SK-N-MC (cell line): ENCODE measurements at regions not wholly inside any gene's neighbourhood (a gene's known extent, or its start where the extent isn't known, plus 50 kb on each side); places are given as distances from the start of the nearest gene placed in this dataset.
"Not testable (repeated sequence)": the region's sequence is repeated elsewhere in the genome, so short reads cannot be mapped to it uniquely, and the experiment has no call there.

Experiments
- DNase-seq: peaks from one replicate; pipeline ENCODE4 v3.0.0-alpha.2; 2011; ENCODE audit warnings: low read depth, low spot score
- H3K27ac ChIP-seq: fragments of 200-600 bp; sonication (generic); 2 replicates; pipeline ENCODE4 v1.5.1; 2016; ENCODE audit warnings: mixed run types
- H3K36me3 ChIP-seq: fragments of 200-600 bp; sonication (generic); 2 replicates; pipeline ENCODE4 v1.6.1; 2017; ENCODE audit warnings: antibody characterized with exemption, low read length, mixed read lengths; ENCODE audit not compliant: insufficient read depth
- H3K4me3 ChIP-seq: fragments of 200-600 bp; sonication (generic); 2 replicates; pipeline ENCODE4 v1.5.1; 2016
- H3K9ac ChIP-seq: fragments of 200-600 bp; sonication (generic); 2 replicates; pipeline ENCODE4 v1.8.0; 2017; ENCODE audit warnings: mixed run types, mixed read lengths; ENCODE audit not compliant: insufficient read length
- H3K9me3 ChIP-seq: fragments of 200-600 bp; sonication (generic); 2 replicates; pipeline ENCODE4 v1.6.1; 2017; ENCODE audit warnings: low read depth, mild to moderate bottlenecking, antibody characterized with exemption, low read length, moderate library complexity, mixed read lengths
- EZH2 ChIP-seq: fragments of 200-600 bp; sonication (generic); IDR thresholded peaks from one replicate; pipeline ENCODE4 v1.6.1; 2017; ENCODE audit warnings: antibody characterized with exemption
- FOXP2 ChIP-seq: optimal IDR thresholded peaks from 2 replicates; pipeline ENCODE3; 2011; ENCODE audit warnings: mild to moderate bottlenecking, moderate library complexity; ENCODE audit not compliant: insufficient read depth; ENCODE audit errors: extremely low read length, control extremely low read depth
- POLR2AphosphoS5 ChIP-seq: IDR thresholded peaks from 2 replicates; pipeline ENCODE4 v1.6.1; 2012; ENCODE audit warnings: mild to moderate bottlenecking, low read depth, low read length, borderline replicate concordance

DNA sequence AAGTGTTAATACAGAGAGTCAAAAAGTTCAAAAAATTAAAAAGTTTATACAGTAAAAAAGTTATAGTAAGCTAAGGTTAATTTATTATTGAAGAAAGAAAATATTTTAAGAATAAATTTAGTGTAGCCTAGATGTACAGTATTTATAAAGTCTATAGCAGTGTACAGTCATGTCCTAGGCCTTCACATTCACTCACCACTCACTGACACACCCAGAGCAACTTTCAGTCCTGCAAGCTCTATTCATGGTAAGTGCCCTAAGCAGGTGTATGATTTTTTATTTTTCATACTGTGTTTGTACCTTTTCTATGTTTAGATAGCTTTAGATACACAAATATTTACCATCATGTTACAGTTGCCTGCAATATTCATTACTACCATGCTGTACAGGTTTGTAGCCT is 108.9 kb downstream of the FHIP1A start:
- Histone ChIP-seq H3K4me3 (no peak overlapping the region), H3K27ac (no peak overlapping the region), H3K36me3 (no peaks in the 10 kb centered on the region), H3K9ac (no peak overlapping the region), H3K9me3 (no peaks in the 10 kb centered on the region)
- no peak for DNase-seq
- TF ChIP-seq EZH2: no peak
- no peak for TF ChIP-seq FOXP2
- no peak for TF ChIP-seq POLR2AphosphoS5

DNA sequence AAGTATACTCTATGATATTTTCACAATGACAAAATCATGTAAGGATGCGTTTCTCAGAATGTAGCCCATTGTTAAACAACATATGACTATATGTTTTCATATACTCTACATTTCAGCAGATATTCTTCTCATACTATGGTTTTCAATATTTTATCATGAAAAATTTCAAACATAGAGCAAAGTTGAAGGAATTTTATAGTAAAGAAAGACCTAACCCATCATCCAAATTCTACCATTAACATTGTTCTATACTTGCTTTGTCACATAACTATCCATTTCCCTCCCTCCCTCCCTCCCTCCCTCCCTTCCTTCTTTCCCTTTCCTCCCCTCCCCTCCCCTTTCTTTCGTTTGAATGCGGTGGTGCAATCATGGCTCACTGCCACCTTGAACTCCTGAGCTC is 109.4 kb downstream of the FHIP1A start:
- H3K9ac ChIP-seq: no peak overlapping the region
- TF ChIP-seq EZH2 (no peak), POLR2AphosphoS5 (no peak), FOXP2 (no peak)
- no peaks in the 10 kb centered on the region for H3K9me3 ChIP-seq
- no peak for DNase-seq
- no peaks in the 10 kb centered on the region for H3K36me3 ChIP-seq
- H3K4me3 ChIP-seq: no peak overlapping the region
- no peak overlapping the region for H3K27ac ChIP-seq

DNA sequence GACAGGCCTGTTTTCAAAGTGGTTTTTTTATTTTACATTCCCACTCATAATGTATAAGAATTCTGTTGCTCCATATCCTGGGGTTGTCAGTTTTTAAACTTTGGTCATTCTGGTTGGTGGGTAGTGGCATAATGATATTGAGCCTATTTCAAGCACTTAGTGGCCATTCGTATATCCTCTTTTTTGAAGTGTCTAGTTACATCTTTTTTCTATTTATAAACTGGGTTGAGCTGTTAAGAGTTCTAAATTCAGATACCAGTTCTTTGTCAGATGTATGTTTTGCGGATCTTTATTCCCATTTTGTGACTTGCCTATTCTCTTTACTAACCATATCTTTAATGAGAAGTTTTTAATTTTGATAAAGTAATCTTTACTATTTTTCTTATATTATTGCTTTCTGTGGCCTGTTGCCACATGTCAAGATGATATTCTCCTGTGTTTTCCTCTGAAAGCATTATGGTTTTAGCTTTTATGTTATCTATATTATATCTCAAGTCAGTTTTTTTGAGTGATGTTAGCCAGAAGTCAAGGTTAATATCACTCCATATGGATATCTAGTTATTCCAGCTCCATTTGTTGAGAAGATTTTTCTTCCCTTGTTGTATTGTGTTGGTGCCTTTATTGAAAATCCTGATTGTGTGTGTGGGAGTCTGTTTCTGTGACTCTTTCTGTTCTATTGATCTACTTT is 110.9 kb downstream of the FHIP1A start:
- no peak for TF ChIP-seq POLR2AphosphoS5
- no peak for TF ChIP-seq FOXP2
- no peak for TF ChIP-seq EZH2
- no peaks in the 10 kb centered on the region for H3K36me3 ChIP-seq

DNA sequence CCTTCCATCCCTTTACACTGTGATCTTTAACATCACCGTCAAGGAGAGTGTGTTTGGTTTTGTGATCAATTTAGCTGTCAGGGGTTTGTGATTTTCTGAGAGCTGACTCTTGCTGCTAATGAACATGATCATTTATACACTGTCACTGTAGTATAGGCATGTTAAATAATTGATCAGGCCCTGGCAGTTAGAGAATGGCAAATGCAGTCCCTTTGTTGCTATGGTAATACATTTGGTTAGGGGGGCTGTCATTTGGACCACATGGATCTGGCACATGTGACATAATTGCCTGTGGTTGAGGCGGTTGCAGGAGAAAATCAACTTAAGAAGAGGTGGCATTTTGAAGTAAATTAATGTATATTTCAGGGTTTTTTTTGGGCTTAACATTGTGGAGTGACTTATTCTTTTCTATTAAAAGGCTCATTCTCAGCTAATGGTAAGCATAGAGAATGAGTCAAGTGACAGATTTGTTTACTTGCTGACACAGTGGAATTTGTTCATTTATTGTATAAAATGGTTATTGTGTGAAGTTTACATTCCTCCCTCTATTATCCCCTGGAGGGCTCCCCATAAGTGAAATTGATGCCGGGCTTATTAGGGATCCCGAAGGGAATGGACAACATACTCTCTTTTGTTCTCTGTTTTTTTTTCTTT is 114.0 kb downstream of the FHIP1A start:
- TF ChIP-seq POLR2AphosphoS5: no peak
- Histone ChIP-seq H3K9me3 (no peaks in the 10 kb centered on the region), H3K4me3 (no peak overlapping the region), H3K9ac (no peak overlapping the region), H3K27ac (no peak overlapping the region), H3K36me3 (no peaks in the 10 kb centered on the region)
- no peak for DNase-seq

More for the DNA sequence above, 110.9 kb downstream of the FHIP1A start:
- no peak overlapping the region for H3K27ac ChIP-seq
- H3K9ac ChIP-seq: no peak overlapping the region
- H3K4me3 ChIP-seq: no peak overlapping the region
- no peaks in the 10 kb centered on the region for H3K9me3 ChIP-seq
- no peak for DNase-seq

DNA sequence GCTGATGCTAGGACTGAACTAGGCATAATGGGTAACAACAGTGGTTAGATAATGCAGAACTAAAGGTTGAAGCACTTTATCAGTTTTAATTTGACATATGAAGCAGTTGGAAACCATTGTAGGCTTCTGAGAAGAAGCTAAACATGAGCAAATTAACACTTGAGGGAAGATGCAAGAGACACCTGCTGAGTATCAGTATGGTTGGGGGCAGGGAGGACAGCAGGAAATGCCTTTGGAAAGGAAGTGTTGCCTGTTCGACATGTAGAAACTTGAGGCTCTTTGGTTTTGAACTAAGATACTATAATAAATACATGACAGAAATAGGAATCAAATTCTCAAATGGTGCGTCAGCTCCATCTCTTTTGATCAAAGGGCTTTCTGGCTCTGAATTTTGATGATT is 115.6 kb downstream of the FHIP1A start:
- Histone ChIP-seq H3K9ac (no peak overlapping the region), H3K27ac (peak overlapping the region; percentile 1; the same call in 1 of the 2 replicates), H3K9me3 (no peaks in the 10 kb centered on the region), H3K4me3 (no peak overlapping the region), H3K36me3 (no peaks in the 10 kb centered on the region)
- no peak for DNase-seq
- TF ChIP-seq POLR2AphosphoS5 (no peak), EZH2 (no peak), FOXP2 (no peak)

DNA sequence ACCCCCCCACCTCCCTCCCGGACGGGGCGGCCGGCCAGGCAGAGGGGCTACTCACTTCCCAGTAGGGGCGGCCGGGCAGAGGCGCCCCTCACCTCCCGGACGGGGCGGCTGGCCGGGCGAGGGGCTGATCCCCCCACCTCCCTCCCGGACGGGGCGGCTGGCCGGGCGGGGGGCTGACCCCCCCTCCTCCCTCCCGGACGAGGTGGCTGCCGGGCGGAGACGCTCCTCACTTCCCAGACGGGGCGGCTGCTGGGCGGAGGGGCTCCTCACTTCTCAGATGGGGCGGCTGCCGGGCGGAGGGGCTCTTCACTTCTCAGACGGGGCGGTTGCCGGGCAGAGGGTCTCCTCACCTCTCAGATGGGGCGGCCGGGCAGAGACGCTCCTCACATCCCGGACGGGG is 117.5 kb downstream of the FHIP1A start:
- H3K27ac ChIP-seq, H3K4me3 ChIP-seq, DNase-seq, H3K9me3 ChIP-seq, H3K9ac ChIP-seq, H3K36me3 ChIP-seq: not testable (repeated sequence)

DNA sequence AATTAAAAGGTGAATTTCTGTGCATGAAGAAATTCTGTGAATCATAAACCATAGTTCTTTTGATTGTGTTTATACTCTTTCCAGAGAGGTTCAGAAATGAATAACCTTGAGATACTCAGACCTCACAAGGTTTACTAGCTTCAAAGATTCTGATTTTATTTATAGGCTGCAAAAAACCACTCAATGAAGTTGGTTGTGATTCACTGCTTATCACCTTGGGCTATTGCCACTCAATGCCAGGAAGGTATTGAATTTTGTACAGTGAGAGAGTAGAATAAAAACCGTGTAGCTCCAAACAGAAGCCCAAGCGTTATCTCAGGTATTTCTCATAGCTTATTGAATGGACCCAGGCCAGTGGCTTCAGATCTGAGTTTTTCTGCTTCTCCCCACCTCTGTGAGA is 118.7 kb downstream of the FHIP1A start:
- no peaks in the 10 kb centered on the region for H3K36me3 ChIP-seq
- no peak overlapping the region for H3K9ac ChIP-seq
- H3K9me3 ChIP-seq: no peaks in the 10 kb centered on the region
- H3K27ac ChIP-seq: no peak overlapping the region
- no peak overlapping the region for H3K4me3 ChIP-seq
- DNase-seq: no peak
- TF ChIP-seq EZH2 (no peak), FOXP2 (no peak), POLR2AphosphoS5 (no peak)

DNA sequence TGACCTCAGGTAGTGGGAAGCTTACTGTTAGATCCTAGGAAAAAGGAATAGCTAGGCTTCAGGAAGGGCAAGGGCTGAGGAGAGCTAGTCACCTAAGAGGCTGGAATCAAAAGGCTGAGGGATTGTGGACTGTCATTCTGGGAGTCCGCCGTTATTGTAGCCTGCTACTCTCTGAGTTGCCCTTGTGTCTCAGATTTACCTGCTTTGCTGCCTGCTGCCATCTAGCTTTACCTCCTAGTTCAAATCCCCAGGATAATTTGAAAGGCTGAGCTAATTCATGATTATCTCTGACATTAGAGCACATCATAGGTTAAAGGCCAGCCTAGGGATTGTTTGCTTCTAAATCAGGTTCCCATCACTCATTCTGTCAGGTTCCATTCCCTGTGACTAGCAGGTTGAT is 120.2 kb downstream of the FHIP1A start:
- Histone ChIP-seq H3K4me3 (no peak overlapping the region), H3K27ac (no peak overlapping the region), H3K36me3 (no peaks in the 10 kb centered on the region), H3K9ac (no peak overlapping the region), H3K9me3 (no peaks in the 10 kb centered on the region)
- no peak for DNase-seq
- TF ChIP-seq POLR2AphosphoS5 (no peak), FOXP2 (no peak), EZH2 (no peak)

DNA sequence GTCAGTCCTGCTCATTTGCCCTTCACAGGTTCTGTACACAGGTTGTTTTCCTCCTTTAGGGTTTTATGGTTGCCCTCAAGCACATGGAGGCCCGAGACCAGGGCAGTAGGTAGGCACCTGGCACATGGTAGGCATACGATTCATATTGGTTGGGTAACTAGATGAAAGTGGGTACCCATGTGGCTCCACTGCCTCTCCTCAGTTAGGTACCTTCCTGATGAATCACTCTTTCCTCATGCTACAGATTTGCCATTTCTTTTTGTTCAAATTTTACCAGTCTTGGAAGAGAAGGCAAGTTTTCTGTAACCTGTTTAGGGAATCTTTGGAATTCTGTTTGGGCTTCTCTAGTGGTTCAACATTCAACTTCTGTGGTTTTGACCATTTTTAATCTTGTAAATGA is 121.3 kb downstream of the FHIP1A start:
- no peak overlapping the region for H3K27ac ChIP-seq
- H3K36me3 ChIP-seq: no peaks in the 10 kb centered on the region
- H3K4me3 ChIP-seq: no peak overlapping the region
- no peaks in the 10 kb centered on the region for H3K9me3 ChIP-seq
- TF ChIP-seq EZH2 (no peak), FOXP2 (no peak), POLR2AphosphoS5 (no peak)
- H3K9ac ChIP-seq: no peak overlapping the region
- no peak for DNase-seq
